ENCODE measurements at regions not wholly inside any gene's neighbourhood (a gene's known extent, or its start where the extent isn't known, plus 50 kb on each side); places are given as distances from the start of the nearest gene placed in this dataset.

GRCh38 chr5:124399426-124399961 lies 346.9 kb downstream of the ZNF608 start:
- TF ChIP-seq POLR2A (IDR thresholded peaks at IDR 0.05), result no peak
- no peak for TF ChIP-seq CTCF (IDR thresholded peaks at IDR 0.05)
